OCI-LY3 (cell line): ENCODE measurements at regions not wholly inside any gene's neighbourhood (a gene's known extent, or its start where the extent isn't known, plus 50 kb on each side); places are given as distances from the start of the nearest gene placed in this dataset.

ENCODE experiments used
- EZH2phosphoT487 ChIP-seq: fragments of 200-600 bp; shearing (Covaris generic); IDR thresholded peaks from 2 replicates; pipeline ENCODE4 v1.6.1; 2018; ENCODE audit warnings: antibody characterized with exemption, mixed run types, low read depth
- TF ChIP-seq, protein P1 (sequence below): fragments of 200-600, 300-600 bp; sonication (generic); IDR thresholded peaks from 2 replicates; pipeline ENCODE4 v1.5.1; 2014; ENCODE audit warnings: antibody characterized with exemption, low read length, low read depth

DNA sequence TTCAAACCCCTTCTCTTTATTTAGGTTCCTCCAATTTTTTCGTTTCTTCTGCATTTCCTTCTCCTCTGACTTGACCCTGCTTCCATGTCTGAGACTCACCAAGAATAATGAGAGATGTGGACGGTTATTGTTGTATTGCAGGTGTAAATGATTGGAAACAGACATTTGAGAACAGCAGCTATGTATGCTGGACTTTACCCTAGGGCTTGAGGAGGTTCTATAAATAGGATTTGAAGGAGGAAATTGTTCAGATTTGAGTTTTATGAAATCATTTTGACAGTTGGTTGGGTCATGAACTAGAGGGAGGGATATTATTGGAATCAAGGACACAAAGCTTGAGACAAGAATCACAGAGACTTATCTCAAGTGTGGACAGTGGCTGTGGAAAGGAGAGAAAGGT is 614.6 kb upstream of the CPEB2 start:
- TF ChIP-seq, protein P1, sequence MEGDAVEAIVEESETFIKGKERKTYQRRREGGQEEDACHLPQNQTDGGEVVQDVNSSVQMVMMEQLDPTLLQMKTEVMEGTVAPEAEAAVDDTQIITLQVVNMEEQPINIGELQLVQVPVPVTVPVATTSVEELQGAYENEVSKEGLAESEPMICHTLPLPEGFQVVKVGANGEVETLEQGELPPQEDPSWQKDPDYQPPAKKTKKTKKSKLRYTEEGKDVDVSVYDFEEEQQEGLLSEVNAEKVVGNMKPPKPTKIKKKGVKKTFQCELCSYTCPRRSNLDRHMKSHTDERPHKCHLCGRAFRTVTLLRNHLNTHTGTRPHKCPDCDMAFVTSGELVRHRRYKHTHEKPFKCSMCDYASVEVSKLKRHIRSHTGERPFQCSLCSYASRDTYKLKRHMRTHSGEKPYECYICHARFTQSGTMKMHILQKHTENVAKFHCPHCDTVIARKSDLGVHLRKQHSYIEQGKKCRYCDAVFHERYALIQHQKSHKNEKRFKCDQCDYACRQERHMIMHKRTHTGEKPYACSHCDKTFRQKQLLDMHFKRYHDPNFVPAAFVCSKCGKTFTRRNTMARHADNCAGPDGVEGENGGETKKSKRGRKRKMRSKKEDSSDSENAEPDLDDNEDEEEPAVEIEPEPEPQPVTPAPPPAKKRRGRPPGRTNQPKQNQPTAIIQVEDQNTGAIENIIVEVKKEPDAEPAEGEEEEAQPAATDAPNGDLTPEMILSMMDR = no peak
- no peak for TF ChIP-seq EZH2phosphoT487
